ENCODE measurements at regions not wholly inside any gene's neighbourhood (a gene's known extent, or its start where the extent isn't known, plus 50 kb on each side); places are given as distances from the start of the nearest gene placed in this dataset.
"Not testable (repeated sequence)": the region's sequence is repeated elsewhere in the genome, so short reads cannot be mapped to it uniquely, and the experiment has no call there.

DNA sequence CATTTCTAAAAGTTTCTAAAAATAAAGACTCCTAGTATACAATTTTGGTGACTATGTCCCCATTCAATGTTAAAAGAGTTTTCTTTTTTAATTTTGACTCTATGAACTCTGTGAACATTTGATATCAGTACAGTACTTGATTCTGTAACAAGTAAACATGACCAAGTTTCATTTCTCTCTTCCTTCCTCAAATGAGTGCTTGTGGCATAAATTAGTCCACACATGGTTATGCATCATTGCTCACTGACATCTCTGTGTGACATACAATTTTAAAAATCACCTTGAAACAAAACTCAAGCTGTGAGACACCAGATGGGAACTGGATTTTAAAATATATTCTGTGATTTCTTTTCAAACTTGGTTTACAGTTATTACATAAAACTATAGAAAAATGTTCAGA, 253.9 kb upstream of the MDGA2 start:
- H3K4me3 Mint-ChIP-seq: no peak overlapping the region
- CTCF ChIA-PET: no interaction called here
- intact Hi-C loops (cut with micrococcal nuclease): no loop called here

GRCh38 chr14:47921133-47921532, 245.7 kb upstream of the MDGA2 start:
- Mint-ChIP-seq H3K27ac (no peak overlapping the region), H3K27me3 (no peaks in the 10 kb centered on the region), H3K9me3 (peaks cover 5% of the 10 kb centered on the region), H3K4me3 (no peak overlapping the region), H3K36me3 (ENCODE audit: low read depth) (no peaks in the 10 kb centered on the region), H3K4me1 (peaks cover 5% of the 10 kb centered on the region)
- no peak for DNase-seq
- no peak for TF ChIP-seq CTCF (IDR thresholded peaks at IDR 0.05)
- ChIA-PET POLR2A (no interaction called here), CTCF (no interaction called here)
- intact Hi-C loops (cut with micrococcal nuclease): no loop called here
- no peak for ATAC-seq (ENCODE audit: low read depth)

More for the DNA sequence above, 253.9 kb upstream of the MDGA2 start:
- TF ChIP-seq CTCF (IDR thresholded peaks at IDR 0.05): no peak
- peaks cover under 1% of the 10 kb centered on the region for H3K9me3 Mint-ChIP-seq
- H3K27me3 Mint-ChIP-seq: no peaks in the 10 kb centered on the region
- no peaks in the 10 kb centered on the region for H3K36me3 Mint-ChIP-seq (ENCODE audit: low read depth)
- DNase-seq (no peak), ATAC-seq (ENCODE audit: low read depth) (peak; percentile 64)
- no peak overlapping the region for H3K27ac Mint-ChIP-seq
- peaks cover 15% of the 10 kb centered on the region for H3K4me1 Mint-ChIP-seq
- POLR2A ChIA-PET: no interaction called here

- Mint-ChIP-seq H3K4me3 (no peak overlapping the region), H3K27me3 (no peaks in the 10 kb centered on the region), H3K9me3 (peaks cover 5% of the 10 kb centered on the region), H3K27ac (no peak overlapping the region), H3K36me3 (ENCODE audit: low read depth) (no peaks in the 10 kb centered on the region), H3K4me1 (peaks cover 5% of the 10 kb centered on the region)
- ATAC-seq (ENCODE audit: low read depth) (no peak), DNase-seq (no peak)
- intact Hi-C loops (cut with micrococcal nuclease): no loop called here
- TF ChIP-seq CTCF (IDR thresholded peaks at IDR 0.05): no peak
- ChIA-PET POLR2A (no interaction called here), CTCF (no interaction called here)
Observed at GRCh38 chr14:47919997-47920396, 244.6 kb upstream of the MDGA2 start.

DNA sequence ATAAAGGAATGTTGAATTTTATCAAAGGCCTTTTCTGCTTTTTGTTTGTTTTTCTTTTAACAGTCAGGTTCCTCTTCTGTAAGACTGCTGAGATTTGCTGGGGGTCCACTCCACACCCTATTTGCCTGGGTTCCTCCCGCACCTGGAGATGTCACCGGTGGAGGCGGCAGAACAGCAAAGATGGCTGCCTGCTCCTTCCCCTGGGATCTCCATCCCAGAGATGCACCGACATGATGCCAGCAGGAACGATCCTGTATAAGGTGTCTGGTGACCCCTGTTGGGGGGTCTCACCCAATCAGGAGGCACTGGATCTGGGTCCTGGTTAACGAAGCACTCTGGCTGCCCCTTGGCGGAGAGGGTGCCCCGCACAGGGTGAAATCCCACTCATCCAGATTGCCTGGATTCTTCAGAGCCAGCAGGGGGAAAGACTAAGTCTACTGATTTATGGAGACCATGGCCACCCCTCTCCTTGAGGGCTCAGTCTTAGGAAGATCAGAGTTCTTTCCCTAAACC, 244.0 kb upstream of the MDGA2 start:
- Mint-ChIP-seq H3K9me3 (peaks cover 5% of the 10 kb centered on the region), H3K4me1 (peaks cover 5% of the 10 kb centered on the region), H3K4me3 (no peak overlapping the region), H3K27ac (no peak overlapping the region), H3K36me3 (ENCODE audit: low read depth) (no peaks in the 10 kb centered on the region), H3K27me3 (no peaks in the 10 kb centered on the region)
- ChIA-PET POLR2A (no interaction called here), CTCF (interaction anchor here (0.7 kb wide), 1 partner anchor 1254 kb away, joined by 4 read pairs; no protein-coding TSS in a partner anchor)
- DNase-seq (no peak), ATAC-seq (ENCODE audit: low read depth) (no peak)
- TF ChIP-seq CTCF (IDR thresholded peaks at IDR 0.05): no peak
- intact Hi-C loops (cut with micrococcal nuclease): no loop called here

GRCh38 chr14:47917344-47917954, 242.0 kb upstream of the MDGA2 start:
- ATAC-seq (ENCODE audit: low read depth) (peak; percentile 37), DNase-seq (no peak)
- no peak overlapping the region for H3K4me3 Mint-ChIP-seq
- ChIA-PET CTCF (interaction anchor here (0.8 to 3.6 kb wide), 5 partner anchors 19 to 1389 kb away, joined by 3 to 21 read pairs (median 3); no protein-coding TSS in a partner anchor), POLR2A (no interaction called here)
- no peaks in the 10 kb centered on the region for H3K27me3 Mint-ChIP-seq
- H3K27ac Mint-ChIP-seq: no peak overlapping the region
- H3K36me3 Mint-ChIP-seq (ENCODE audit: low read depth): no peaks in the 10 kb centered on the region
- intact Hi-C loops (cut with micrococcal nuclease): loop anchor here (1.0 kb wide), 2 partner anchors 1256 to 1389 kb away; no protein-coding TSS in a partner anchor
- peaks cover 5% of the 10 kb centered on the region for H3K4me1 Mint-ChIP-seq
- no peaks in the 10 kb centered on the region for H3K9me3 Mint-ChIP-seq
- TF ChIP-seq CTCF (IDR thresholded peaks at IDR 0.05): no peak

GRCh38 chr14:47901141-47901540, 225.7 kb upstream of the MDGA2 start:
- DNase-seq; H3K27ac Mint-ChIP-seq; H3K4me1 Mint-ChIP-seq; ATAC-seq (ENCODE audit: low read depth); H3K27me3 Mint-ChIP-seq; H3K9me3 Mint-ChIP-seq; CTCF ChIA-PET; H3K4me3 Mint-ChIP-seq; intact Hi-C loops (cut with micrococcal nuclease); H3K36me3 Mint-ChIP-seq (ENCODE audit: low read depth); POLR2A ChIA-PET: not testable (repeated sequence)
